ENCODE measurements at regions not wholly inside any gene's neighbourhood (a gene's known extent, or its start where the extent isn't known, plus 50 kb on each side); places are given as distances from the start of the nearest gene placed in this dataset.
"Not testable (repeated sequence)": the region's sequence is repeated elsewhere in the genome, so short reads cannot be mapped to it uniquely, and the experiment has no call there.

DNA sequence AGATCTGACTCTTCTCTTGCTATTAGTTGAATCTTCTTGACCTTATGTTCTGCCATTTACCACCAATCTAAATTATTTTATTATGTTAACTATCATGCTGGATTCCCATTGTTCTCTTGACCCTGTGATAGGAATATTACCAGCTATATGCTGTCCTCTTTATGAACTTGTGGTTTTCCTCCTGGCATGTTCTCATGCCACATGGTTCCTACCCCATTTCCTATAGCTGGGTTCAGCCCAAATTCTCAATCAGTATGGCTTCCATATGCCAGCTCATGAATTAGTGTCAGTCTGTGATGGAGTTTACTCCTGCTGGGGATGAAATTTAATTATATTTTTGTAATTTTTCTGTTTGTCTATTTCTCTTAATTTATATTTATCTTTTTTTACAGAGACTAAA is 430.5 kb downstream of the SMARCA1 start:
- Histone ChIP-seq H3K4me3 (ENCODE audit: low read depth, low read length) (no peak overlapping the region), H3K27ac (ENCODE audit: low read depth) (no peak overlapping the region), H3K4me1 (ENCODE audit: insufficient read depth) (no peaks in the 10 kb centered on the region), H3K36me3 (ENCODE audit: insufficient read depth) (no peaks in the 10 kb centered on the region)
- no peak for DNase-seq (ENCODE audit: extremely low spot score)

DNA sequence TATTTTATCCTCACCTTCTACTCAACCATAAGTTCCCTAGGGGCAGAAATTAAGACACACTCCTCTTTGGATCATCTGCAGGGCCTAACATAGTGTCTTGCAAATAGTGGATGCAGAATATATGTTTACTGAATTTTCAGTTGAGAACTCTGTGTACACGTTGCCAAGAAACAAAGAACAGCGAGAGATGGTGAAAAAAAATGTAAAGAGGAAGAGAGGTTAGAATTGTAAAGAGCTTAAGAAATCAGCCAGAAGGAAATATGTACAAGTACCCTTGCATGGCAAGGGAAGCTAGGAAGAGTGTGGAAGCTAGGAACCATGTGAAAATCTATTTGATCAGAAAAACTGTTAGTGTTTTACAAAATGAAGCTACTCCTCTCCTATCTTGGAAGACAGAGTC is 431.0 kb downstream of the SMARCA1 start:
- WGBS, result 51% methylated on average over 2 of the region's 2 CpGs
- Histone ChIP-seq H3K4me3 (ENCODE audit: low read depth, low read length) (no peak overlapping the region), H3K27ac (ENCODE audit: low read depth) (no peak overlapping the region), H3K36me3 (ENCODE audit: insufficient read depth) (no peaks in the 10 kb centered on the region), H3K4me1 (ENCODE audit: insufficient read depth) (no peaks in the 10 kb centered on the region)
- no peak for DNase-seq (ENCODE audit: extremely low spot score)

DNA sequence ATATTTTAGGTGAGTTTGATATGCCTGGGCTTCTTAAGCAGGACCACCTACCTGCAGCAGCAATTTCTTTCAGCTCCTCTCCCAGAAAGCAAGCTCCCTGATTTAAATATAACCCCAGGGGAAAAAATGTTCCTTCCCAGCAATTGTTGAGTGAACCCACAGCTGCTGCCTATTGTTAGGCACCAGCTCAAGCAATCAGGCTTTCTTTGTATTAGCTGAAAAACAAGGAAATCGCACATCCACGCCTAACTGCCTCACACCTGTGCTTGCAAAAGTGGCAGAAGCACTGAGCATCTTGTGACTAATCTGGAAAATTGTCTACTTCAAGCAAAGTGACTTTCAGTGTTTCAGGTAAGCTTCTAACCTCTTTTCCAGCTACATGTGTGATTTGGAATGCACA is 432.2 kb downstream of the SMARCA1 start:
- H3K4me1 ChIP-seq (ENCODE audit: insufficient read depth), result no peaks in the 10 kb centered on the region
- H3K36me3 ChIP-seq (ENCODE audit: insufficient read depth), result no peaks in the 10 kb centered on the region
- DNase-seq (ENCODE audit: extremely low spot score), result no peak
- H3K27ac ChIP-seq (ENCODE audit: low read depth), result no peak overlapping the region
- H3K4me3 ChIP-seq (ENCODE audit: low read depth, low read length), result no peak overlapping the region
- WGBS, result 72% methylated on average over 2 of the region's 2 CpGs

DNA sequence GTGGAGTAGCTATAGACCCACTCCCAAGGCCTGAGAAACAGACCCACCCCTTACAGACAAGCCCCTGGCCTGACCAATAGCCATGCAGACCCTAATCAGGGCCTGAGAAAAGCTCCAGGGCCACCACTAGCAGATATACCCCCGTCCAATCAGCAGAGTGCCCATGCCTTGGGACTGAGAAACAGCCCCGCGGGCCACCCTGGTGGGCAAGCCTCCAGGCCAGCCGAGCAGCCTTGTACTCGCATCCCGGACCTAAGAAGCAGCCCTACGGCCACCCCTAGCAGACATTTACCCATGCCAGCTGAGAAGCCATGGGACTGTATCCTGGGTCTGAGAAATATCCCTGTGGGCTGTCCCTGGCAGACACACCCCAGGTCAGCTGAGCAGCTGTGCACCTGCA is 436.5 kb downstream of the SMARCA1 start:
- no peaks in the 10 kb centered on the region for H3K36me3 ChIP-seq (ENCODE audit: insufficient read depth)
- H3K27ac ChIP-seq (ENCODE audit: low read depth), result no peak overlapping the region
- DNase-seq (ENCODE audit: extremely low spot score), result no peak
- H3K4me1 ChIP-seq (ENCODE audit: insufficient read depth), result no peaks in the 10 kb centered on the region
- H3K4me3 ChIP-seq (ENCODE audit: low read depth, low read length), result no peak overlapping the region
- WGBS, result 93% methylated on average over 7 of the region's 7 CpGs

DNA sequence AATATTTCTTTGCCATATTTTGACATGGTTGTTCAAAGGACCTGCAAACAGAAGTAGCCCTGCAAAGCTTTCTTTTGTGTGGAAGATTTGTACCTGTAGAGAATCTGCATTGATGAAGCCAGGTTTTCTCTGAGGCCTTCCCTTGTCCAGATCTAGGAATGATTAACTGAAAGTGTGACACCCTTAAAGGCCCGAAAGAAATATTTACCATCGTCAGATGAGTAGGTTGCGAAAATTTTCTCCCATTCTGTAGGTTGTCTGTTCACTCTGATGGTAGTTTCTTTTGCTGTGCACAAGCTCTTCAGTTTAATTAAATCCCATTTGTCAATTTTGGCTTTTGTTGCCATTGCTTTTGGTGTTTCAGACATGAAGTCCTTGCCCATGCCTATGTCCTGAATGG is 439.0 kb downstream of the SMARCA1 start:
- WGBS, result 97% methylated on average over 3 of the region's 3 CpGs
- not testable (repeated sequence) for H3K36me3 ChIP-seq (ENCODE audit: insufficient read depth); H3K4me1 ChIP-seq (ENCODE audit: insufficient read depth); DNase-seq (ENCODE audit: extremely low spot score); H3K27ac ChIP-seq (ENCODE audit: low read depth); H3K4me3 ChIP-seq (ENCODE audit: low read depth, low read length)

DNA sequence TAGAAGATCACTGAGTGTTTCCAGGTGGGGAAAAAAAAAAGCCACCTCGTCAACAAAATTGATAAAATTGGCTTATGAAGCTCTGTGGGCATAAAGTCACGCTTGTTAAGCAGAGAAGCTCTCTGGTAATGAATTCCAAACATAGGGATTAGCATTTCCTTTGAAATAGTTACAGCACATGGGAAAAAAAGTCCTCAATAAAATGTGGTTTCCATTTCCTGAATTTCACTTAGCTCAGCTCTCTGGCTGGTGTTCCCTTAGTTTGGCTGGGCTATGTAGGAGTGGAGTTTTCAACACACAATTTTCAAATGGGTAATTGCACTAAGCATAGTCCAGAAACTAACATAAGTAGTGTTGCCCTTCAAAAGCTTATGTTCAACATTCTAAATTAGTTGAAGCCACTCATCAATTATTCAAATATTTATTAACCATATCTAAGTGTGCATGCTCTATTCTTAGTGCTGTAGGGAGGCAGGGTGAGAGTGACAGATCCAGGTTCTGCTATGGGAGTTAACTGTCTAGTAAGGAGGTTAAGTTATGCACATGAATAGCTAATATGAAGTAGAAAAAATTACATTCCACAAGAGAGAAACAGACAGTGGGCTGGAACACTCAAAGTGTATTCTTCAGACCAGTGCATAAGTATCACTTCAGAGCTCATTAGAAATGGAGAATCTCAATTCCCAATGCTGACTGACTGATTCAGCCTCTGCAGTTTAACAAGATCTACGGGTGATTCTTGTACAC is 445.7 kb downstream of the SMARCA1 start:
- H3K27ac ChIP-seq (ENCODE audit: low read depth), result no peak overlapping the region
- H3K4me1 ChIP-seq (ENCODE audit: insufficient read depth), result no peaks in the 10 kb centered on the region
- DNase-seq (ENCODE audit: extremely low spot score), result no peak
- H3K4me3 ChIP-seq (ENCODE audit: low read depth, low read length), result no peak overlapping the region
- no peaks in the 10 kb centered on the region for H3K36me3 ChIP-seq (ENCODE audit: insufficient read depth)
- 35% methylated on average over 3 of the region's 3 CpGs for WGBS

DNA sequence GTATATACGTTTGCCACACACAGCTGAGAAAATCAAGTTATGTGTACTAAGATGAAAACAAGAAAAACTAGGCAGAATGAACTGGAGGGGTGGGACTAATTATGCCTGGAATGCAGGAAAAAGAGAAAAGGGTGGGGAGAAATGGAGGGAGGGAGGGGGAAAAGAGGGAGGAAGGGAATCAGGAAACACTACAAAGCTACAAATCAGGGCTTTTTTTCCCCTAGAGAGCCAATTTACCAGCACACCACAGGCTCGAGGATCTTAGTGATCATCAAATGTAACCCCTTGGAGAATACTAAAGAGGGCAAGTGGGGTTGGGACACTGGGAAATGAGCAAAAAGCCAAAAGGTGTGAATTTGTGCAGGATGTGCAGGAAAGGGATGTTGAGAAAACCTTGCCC is 451.9 kb downstream of the SMARCA1 start:
- DNase-seq (ENCODE audit: extremely low spot score), result no peak
- no peak overlapping the region for H3K4me3 ChIP-seq (ENCODE audit: low read depth, low read length)
- 9% methylated on average over 2 of the region's 2 CpGs for WGBS
- no peak overlapping the region for H3K27ac ChIP-seq (ENCODE audit: low read depth)
- no peaks in the 10 kb centered on the region for H3K4me1 ChIP-seq (ENCODE audit: insufficient read depth)
- no peaks in the 10 kb centered on the region for H3K36me3 ChIP-seq (ENCODE audit: insufficient read depth)

DNA sequence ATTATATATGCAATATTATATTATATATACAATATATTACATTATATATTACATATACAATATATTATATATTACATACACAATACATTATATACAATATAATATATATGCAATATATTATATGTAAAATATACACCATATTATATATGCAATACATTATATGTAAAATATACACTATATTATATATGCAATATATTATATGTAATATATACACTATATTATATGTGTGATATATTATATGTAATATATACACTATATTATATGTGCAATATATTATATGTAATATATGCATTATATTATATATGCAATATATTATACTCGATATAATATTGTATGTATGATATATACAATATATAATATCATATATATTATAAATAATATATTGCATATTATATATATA is 457.4 kb downstream of the SMARCA1 start:
- Histone ChIP-seq H3K4me1 (ENCODE audit: insufficient read depth) (no peaks in the 10 kb centered on the region), H3K4me3 (ENCODE audit: low read depth, low read length) (no peak overlapping the region)
- WGBS, result 100% methylated on average over 1 of the region's 1 CpG

DNA sequence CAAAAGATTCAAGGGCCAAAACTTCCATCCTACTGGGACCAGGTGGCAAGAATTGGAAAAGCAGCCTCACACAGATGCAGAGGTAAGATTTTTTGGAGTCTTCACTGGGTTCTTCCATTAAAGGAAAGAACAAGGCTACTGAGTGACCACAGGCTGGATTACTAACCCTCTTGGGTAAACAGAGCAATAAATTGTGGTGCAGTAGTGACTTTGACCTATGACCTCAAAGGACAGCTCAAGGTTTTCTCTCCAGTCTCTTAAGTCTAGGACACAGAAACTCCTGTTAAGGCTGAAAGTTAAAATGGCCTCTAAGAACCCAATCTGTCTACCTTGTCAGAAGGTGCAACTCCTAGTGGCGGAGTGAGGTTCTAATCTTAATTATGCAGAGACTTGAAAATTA is 464.9 kb downstream of the SMARCA1 start:
- Histone ChIP-seq H3K36me3 (ENCODE audit: insufficient read depth) (no peaks in the 10 kb centered on the region), H3K4me3 (ENCODE audit: low read depth, low read length) (no peak overlapping the region), H3K27ac (ENCODE audit: low read depth) (no peak overlapping the region), H3K4me1 (ENCODE audit: insufficient read depth) (no peaks in the 10 kb centered on the region)
- no peak for DNase-seq (ENCODE audit: extremely low spot score)
- 97% methylated on average over 1 of the region's 1 CpG for WGBS

More for the DNA sequence above, 457.4 kb downstream of the SMARCA1 start:
- DNase-seq (ENCODE audit: extremely low spot score), result no peak
- Histone ChIP-seq H3K27ac (ENCODE audit: low read depth) (no peak overlapping the region), H3K36me3 (ENCODE audit: insufficient read depth) (no peaks in the 10 kb centered on the region)

DNA sequence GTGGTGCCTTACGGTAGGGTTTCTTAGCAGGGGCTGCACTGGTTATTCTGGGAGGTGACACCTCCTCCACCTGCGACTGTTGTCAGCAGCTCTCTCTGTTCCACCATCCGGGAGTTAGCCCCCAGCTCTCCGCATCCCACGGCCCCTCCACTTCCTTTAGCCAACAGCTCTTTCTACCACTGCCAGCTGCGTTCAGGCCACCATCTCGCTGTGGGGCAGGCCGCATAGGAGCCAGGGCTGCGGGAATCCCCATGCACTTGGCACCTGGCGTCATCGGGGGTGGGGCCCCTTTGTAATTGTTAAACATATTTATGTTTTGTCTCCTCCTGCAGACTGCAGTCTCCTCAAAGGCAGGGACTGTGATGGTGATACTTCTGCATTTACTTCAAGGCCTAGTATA is 480.2 kb downstream of the SMARCA1 start:
- H3K4me3 ChIP-seq (ENCODE audit: low read depth, low read length), result no peak overlapping the region
- H3K36me3 ChIP-seq (ENCODE audit: insufficient read depth), result no peaks in the 10 kb centered on the region
- DNase-seq (ENCODE audit: extremely low spot score), result no peak
- 95% methylated on average over 11 of the region's 11 CpGs for WGBS
- no peak overlapping the region for H3K27ac ChIP-seq (ENCODE audit: low read depth)
- H3K4me1 ChIP-seq (ENCODE audit: insufficient read depth), result no peaks in the 10 kb centered on the region

DNA sequence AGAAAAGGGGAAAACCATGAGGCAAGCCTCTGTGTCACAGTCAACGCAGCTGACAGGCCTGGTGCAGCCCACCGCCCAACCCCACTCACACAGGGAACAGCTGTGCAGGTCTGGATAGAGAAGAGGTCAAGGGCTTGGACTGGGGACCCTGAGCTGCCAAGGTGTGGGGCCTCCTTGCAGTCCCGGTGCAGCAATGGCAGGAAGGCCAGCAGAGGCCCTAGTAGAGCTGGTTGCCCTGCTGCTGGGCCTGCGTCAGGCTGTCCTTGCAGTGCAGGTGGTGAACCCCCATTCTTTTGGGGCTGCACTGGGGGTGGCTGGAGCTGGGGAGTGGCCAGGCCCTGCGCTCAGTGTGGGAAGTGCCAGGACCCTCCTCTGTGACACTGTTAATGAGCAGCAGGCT is 482.0 kb downstream of the SMARCA1 start:
- no peak overlapping the region for H3K27ac ChIP-seq (ENCODE audit: low read depth)
- DNase-seq (ENCODE audit: extremely low spot score), result no peak
- H3K36me3 ChIP-seq (ENCODE audit: insufficient read depth), result no peaks in the 10 kb centered on the region
- H3K4me1 ChIP-seq (ENCODE audit: insufficient read depth), result no peaks in the 10 kb centered on the region
- 93% methylated on average over 5 of the region's 5 CpGs for WGBS
- no peak overlapping the region for H3K4me3 ChIP-seq (ENCODE audit: low read depth, low read length)

DNA sequence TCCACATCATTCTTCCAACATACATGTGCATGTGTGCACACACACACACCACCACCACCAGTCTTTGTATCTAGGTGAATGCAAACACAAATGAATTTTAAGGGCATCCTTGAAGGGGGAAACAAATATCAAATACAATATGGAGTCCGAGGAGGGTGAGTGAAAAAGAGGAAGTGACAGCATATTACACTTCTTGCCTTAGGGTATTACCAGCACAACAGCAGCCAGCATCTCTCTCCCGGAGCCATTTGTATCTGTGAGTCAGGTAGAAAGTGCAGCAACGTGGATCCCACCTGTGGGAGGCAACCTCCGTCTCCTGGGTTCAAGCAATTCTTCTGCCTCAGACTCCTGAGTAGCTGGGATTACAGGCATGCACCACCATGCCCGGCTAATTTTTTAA is 483.2 kb downstream of the SMARCA1 start:
- Histone ChIP-seq H3K4me1 (ENCODE audit: insufficient read depth) (no peaks in the 10 kb centered on the region), H3K27ac (ENCODE audit: low read depth) (no peak overlapping the region), H3K4me3 (ENCODE audit: low read depth, low read length) (no peak overlapping the region), H3K36me3 (ENCODE audit: insufficient read depth) (no peaks in the 10 kb centered on the region)
- 94% methylated on average over 5 of the region's 5 CpGs for WGBS
- no peak for DNase-seq (ENCODE audit: extremely low spot score)

DNA sequence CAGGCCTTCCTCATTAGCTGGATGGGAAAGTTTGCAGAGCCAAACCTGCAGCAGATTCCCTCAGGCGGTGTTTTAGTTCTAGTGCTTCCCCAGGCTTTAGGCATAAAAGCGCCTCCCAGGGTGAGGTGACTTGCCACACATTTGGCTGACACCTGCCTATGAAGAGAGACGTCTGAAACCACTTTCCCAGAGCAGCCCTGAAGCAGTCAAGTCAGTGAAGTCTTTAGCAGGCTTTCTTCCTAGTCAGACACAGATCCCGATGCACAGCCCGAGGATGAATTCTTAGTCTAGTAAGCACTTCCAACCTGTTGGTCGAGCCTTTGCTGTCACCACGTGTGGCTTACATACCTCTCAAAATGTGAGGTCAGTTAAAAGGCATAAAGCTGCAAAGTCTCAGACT is 484.1 kb downstream of the SMARCA1 start:
- H3K27ac ChIP-seq (ENCODE audit: low read depth), result no peak overlapping the region
- DNase-seq (ENCODE audit: extremely low spot score), result no peak
- no peak overlapping the region for H3K4me3 ChIP-seq (ENCODE audit: low read depth, low read length)
- 75% methylated on average over 7 of the region's 7 CpGs for WGBS
- no peaks in the 10 kb centered on the region for H3K4me1 ChIP-seq (ENCODE audit: insufficient read depth)
- no peaks in the 10 kb centered on the region for H3K36me3 ChIP-seq (ENCODE audit: insufficient read depth)

DNA sequence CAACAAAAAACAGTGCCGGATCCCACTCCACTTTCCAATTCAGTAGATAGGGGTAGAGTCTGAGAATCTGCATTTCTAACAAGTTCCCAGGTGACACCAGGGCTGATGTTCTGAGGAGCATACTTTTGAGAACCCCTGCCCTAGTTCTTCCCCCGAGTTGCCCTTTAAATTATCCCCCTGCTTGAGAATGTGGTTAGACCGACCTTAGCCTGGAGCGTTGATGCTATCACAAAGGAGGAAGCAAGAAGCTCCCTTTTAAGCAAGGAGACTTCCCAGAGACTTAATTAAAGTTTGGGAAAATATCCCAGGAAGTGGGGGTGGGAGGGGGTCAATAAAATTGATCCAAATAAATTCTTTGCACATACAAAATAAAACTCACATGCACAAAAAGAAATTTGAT is 485.9 kb downstream of the SMARCA1 start:
- no peak for DNase-seq (ENCODE audit: extremely low spot score)
- H3K4me3 ChIP-seq (ENCODE audit: low read depth, low read length), result no peak overlapping the region
- 58% methylated on average over 4 of the region's 4 CpGs for WGBS

DNA sequence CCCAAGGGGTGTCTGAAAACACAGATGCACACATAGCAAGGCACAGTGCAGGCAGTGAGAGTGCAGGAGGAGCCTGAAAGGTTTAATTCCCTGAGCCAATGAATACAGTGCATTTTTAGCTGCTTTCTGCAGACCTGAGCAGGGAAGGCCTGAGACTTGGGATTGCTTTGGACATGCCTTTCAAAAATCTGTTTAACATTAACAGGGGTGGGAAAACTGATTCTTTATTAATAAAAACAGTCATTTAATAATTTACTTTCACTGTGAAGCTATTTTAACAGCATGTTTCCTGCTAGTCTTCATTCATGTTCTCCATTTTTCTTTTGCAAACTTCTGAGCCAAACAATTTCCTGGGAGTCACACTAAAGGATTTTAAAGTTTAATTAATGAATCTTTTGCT is 488.1 kb downstream of the SMARCA1 start:
- Histone ChIP-seq H3K4me3 (ENCODE audit: low read depth, low read length) (no peak overlapping the region), H3K27ac (ENCODE audit: low read depth) (no peak overlapping the region), H3K4me1 (ENCODE audit: insufficient read depth) (no peaks in the 10 kb centered on the region), H3K36me3 (ENCODE audit: insufficient read depth) (no peaks in the 10 kb centered on the region)
- DNase-seq (ENCODE audit: extremely low spot score), result no peak

More for the DNA sequence above, 485.9 kb downstream of the SMARCA1 start:
- no peak overlapping the region for H3K27ac ChIP-seq (ENCODE audit: low read depth)
- H3K4me1 ChIP-seq (ENCODE audit: insufficient read depth), result no peaks in the 10 kb centered on the region
- no peaks in the 10 kb centered on the region for H3K36me3 ChIP-seq (ENCODE audit: insufficient read depth)
